Stimulated activated naive CD8-positive, alpha-beta T cell treated with anti-CD3 and anti-CD28 coated beads, Interleukin-15, Interleukin-2, amounts not matched to agents 100 ng/mL and 50 ng/mL, for 24 hours (primary cell): ENCODE measurements at regions not wholly inside any gene's neighbourhood (a gene's known extent, or its start where the extent isn't known, plus 50 kb on each side); places are given as distances from the start of the nearest gene placed in this dataset.

Experiments
- H3K27ac Mint-ChIP-seq: one replicate; pipeline ENCODE4 v1.8.0; 2021; ENCODE audit warnings: mild to moderate bottlenecking, mixed read lengths
- H3K27me3 Mint-ChIP-seq: one replicate; pipeline ENCODE4 v1.8.0; 2021; ENCODE audit warnings: mixed read lengths
- H3K36me3 Mint-ChIP-seq: one replicate; pipeline ENCODE4 v1.8.0; 2021; ENCODE audit warnings: low read depth, mixed read lengths
- H3K4me1 Mint-ChIP-seq: one replicate; pipeline ENCODE4 v1.8.0; 2021; ENCODE audit warnings: low read depth, mixed read lengths
- H3K4me3 Mint-ChIP-seq: one replicate; pipeline ENCODE4 v1.8.0; 2021; ENCODE audit warnings: mild to moderate bottlenecking, mixed read lengths
- H3K9me3 Mint-ChIP-seq: one replicate; pipeline ENCODE4 v1.8.0; 2021; ENCODE audit warnings: mixed read lengths

DNA sequence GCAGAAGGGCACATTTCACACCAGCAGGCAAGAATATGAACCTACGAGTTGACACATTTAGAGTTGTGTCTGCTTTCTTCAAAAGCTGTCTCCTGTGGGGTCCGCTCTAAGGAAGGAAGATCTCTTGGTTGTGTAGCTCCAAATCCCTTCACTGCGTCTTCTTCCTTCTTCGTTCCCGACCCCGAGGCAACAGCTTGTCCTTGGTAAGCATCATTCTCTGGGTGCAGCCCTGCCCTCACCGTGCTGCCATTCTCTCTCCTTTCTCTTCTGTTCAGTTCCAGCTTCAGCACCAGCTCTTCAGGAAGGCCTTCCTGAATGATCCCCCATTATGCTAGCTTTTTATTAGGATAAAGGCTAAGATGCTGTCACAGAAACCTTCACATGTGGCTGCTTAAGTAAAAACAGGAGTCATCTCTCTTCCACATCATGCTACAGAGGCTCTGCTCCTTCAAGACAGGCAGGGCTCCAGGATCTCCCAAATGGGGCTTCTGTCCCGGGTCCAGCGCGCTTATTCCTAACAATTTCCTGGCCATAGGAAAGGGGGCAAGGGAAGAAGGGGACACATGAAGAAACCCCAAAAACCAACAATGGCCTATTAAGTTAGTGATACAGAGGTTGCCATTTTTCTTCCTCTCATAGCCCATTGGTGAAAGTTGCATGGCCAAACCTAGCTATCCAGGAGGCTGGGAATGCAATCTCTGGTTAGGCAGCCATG is 52.2 kb upstream of the SHH start:
- Mint-ChIP-seq H3K9me3 (no peaks in the 10 kb centered on the region), H3K27me3 (peaks cover 20% of the 10 kb centered on the region), H3K36me3 (no peaks in the 10 kb centered on the region), H3K27ac (no peak overlapping the region), H3K4me1 (no peaks in the 10 kb centered on the region), H3K4me3 (no peak overlapping the region)

DNA sequence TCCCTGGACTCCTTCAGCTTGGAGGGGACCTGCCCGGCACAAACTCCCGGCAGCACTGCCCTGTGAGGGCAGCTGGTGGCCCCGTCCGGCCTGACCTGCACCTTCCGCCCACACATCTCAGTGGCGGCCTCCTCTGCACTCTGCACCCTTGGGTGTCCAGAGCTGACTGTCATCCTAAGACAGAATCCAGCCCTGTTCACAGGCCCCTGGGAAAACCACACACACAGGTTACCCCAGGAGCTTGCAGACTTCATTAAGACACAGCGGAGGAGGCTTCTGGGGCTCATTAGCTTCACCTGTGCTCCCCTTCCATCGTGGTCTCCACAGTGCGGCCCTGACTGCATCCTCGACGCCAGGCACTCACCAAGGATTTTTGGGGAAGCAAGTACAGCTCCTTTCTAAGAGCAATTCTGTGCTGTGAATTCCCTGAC is 51.5 kb upstream of the SHH start:
- Mint-ChIP-seq H3K4me3 (no peak overlapping the region), H3K27ac (no peak overlapping the region), H3K9me3 (no peaks in the 10 kb centered on the region), H3K36me3 (no peaks in the 10 kb centered on the region), H3K4me1 (no peaks in the 10 kb centered on the region), H3K27me3 (peaks cover 20% of the 10 kb centered on the region)

DNA sequence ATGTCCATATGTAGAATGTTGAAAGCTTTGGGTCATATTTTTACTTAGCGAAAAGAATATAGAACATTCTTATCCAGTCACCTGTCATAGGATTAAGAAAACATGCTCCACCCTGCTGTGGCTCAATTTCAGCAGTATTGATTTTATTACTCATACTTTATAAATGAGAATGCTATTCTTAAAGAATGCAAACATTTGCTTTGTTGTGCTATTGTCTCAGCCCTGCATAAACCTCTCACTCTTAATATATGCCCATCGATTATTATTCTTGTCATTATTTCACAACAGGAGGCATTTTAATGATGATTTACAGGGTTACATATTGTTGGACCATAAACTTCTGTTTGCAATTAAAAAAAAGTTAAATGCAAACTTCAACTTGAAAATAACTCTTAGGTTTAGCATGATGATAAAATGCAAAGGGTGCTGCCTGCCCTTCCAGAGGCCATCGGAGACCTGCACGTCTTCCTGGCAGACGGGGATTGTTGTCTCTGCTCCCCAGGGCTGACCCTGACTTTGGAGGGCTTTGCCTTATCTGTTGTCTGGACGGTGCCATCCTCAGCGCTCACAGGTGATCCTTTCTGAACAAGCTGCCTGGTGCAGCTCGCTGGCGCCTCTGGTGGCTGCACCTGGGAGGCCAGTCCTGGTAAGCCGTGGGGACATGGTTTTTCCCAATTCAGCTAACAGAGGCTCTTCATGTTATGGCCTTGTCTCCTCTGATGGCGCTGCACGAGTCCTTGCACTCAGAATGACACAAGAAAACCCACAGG is 50.0 kb upstream of the SHH start:
- H3K27me3 Mint-ChIP-seq, result peaks cover 20% of the 10 kb centered on the region
- H3K4me3 Mint-ChIP-seq, result no peak overlapping the region
- H3K9me3 Mint-ChIP-seq, result no peaks in the 10 kb centered on the region
- no peak overlapping the region for H3K27ac Mint-ChIP-seq
- H3K36me3 Mint-ChIP-seq, result no peaks in the 10 kb centered on the region
- H3K4me1 Mint-ChIP-seq, result no peaks in the 10 kb centered on the region
